Kasumi-1 (cell line): ENCODE measurements at regions not wholly inside any gene's neighbourhood (a gene's known extent, or its start where the extent isn't known, plus 50 kb on each side); places are given as distances from the start of the nearest gene placed in this dataset.
A peak's percentile ranks its signal among the peaks of the same experiment; 100 is the strongest.

Experiments
- DNase-seq, 2 experiments: peaks; one replicate each; lab custom pipeline; 2025; lab: John Stamatoyannopoulos, UW

DNA sequence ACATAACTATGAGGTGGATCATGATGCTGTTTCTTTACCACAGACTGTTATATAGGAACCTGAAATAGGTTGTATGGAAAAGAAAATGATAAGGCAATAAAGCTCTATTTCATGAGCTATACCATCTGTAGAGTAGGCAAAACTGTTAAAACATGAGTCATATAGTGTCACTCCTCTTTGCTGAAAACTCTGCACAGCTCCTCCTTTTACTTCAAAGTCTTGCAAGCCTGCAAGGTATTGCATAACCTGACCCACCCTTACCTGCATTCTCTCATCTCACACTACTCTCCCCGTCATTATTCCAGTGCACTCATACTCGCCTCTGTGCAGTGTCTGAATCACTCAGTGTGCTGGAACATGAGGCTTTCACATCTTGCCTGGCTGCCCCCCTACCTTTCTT is 790.1 kb downstream of the EFNA5 start:
- no peak for DNase-seq

DNA sequence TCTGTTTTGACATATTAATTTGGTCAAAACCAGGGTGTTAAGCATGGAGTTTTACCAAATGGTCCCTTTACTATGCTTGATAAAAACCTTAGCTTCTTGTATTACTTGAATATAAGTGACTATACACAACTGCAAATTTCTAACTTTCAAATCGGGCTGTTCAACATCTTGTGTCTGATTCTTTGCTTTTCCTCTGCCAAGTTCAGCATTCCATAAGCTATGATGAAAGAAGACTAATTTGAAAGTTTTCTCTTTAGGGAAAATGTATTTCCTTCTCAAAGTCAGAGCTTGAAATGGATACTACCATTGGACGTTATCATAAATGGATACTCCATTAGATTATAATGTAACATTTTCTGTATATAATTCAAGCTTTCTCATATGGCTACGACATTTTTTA is 792.9 kb downstream of the EFNA5 start:
- no peak for DNase-seq

DNA sequence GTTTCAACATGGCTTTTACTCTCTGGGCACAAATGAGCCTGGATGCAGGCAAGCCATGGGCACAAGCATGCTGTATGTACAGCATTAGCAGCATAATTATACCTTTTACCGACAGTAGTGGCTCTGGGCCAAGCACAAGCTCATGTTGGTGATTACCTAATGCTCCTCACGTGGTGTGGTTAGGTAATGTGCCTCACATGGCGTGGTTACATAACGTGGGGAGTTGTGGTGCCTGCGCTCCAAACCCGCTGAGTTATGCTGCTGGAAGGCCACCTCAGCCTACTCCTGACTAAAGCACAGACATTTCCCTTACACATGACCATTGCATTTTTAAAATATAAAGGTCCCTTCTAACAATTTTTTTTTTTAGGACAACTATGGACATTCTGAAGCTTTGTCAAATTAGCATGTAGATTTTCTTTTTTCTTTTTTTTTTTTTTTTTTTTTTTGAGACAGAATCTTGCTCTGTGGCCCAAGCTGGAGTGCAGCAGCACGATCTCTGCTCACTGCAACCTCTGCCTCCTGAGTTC is 794.0 kb downstream of the EFNA5 start:
- no peak for DNase-seq

DNA sequence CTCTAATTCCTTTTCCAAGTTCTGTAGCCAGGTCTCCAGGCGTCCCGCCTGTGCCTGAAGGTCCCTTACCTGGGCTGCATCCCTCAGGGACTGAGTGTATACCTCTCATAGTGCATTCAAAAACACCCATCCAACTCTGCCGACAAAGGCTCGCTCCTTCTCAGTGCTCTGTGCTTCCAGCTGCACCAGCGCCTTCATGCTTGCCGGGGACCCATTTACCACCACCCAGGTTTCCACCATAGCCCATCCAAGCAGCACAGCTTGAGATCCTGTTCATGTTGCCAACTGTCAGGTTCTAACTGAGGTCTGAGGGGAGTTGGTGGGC is 794.5 kb downstream of the EFNA5 start:
- DNase-seq, result no peak

DNA sequence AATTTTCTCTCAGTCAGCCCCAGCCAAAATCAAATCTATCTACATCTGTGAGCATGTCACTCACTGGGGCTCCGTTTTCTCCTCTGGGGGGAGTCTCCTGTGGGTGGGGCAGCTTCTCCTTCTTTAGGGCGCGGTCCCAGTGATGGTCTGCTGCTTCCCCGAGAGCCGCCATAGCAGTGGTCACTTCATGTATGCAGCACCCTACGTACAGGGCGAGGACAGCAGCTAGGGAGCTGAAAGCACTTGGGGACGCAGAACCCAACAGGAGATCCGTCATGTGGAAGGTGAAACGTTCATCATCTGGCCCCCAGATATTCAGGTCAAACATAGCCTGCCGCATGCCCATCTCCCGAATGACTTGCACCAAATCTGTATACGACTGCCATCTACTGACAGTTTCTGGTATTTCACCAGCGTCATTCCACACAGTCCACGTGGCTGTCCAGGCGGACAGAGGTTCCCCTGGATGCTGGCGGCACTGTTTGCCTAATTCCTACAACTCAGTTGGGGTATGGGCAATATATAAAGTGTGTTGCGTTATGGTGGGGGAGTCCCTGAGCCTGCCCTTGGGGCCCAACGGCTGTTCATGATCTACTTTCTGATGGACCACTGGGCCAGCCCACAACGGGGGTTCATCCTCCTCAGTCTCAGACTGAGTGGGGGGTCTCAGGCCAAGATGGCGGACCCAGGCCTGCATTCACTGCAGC is 795.0 kb downstream of the EFNA5 start:
- no peak for DNase-seq

DNA sequence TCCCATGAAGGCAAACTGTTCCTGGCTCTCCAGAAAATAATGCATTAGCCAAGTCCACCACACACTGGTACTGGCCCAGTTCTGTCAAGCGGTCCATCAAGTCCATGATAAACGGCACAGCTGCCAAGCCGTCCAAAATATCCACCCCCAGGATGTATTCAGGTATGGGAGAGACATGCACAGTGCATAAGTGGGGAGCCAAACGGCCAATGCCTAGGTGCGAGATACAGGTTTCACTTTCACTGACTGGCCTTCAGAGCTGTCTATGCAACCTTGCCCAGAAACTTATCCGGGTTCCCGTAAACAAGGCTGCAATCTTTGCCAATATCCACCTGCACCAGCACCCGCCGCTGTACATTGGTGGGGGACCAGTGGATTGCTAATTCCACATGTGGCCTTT is 795.8 kb downstream of the EFNA5 start:
- no peak for DNase-seq

DNA sequence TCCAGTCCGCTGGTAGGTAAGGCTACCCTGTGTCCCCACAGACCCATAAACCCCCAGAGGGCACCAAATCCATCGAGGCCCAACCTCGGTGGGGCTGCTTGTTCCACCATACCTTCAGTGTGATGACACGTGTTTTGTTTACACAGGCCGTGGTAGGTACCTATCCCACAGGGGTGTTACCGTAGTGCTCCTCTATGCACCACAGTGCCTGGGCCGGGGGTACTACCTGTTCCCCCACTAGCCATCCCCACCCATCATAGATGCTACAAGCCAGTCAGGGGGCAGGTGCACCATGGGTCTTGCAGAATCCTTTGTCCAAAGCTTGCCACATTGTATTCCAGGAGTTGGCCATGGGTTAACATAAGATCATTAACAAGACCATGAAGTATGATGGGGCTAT is 796.2 kb downstream of the EFNA5 start:
- no peak for DNase-seq

DNA sequence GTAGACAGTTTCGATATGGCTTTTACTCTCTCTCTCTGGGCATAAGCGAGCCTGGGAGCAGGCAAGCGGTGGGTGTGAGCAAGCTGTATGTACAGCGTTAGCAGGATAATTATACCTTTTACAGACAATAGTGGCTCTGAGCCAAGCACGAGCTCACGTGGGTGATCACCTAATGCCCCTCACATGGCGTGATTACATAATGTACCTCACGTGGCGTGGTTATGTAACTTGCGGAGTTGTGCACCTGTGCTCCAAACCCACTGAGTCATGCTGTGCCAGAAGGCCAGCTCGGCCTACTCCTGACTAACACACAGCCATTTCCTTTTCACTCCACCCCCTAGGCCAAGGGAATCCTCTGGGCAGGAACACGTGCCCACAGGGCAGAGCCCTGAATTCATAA is 797.2 kb downstream of the EFNA5 start:
- no peak for DNase-seq

DNA sequence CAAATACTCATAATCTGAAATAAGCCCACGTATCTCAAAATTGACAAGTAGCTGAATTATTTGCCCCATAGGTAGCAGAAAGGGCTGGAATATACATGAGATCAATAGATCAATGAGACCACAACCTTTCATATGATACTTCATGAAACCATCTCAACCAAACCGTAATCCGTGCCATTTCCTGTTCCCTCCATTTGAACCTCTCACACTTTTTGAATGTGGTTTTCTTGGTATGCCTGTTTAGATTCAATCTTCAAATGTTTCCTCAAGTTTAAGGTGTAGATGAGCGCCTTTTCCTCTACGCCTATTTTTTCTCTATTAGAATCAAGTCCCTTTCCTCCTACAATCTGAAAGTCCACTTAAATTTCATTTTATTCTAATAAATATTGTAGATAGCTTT is 805.5 kb downstream of the EFNA5 start:
- DNase-seq, result no peak

DNA sequence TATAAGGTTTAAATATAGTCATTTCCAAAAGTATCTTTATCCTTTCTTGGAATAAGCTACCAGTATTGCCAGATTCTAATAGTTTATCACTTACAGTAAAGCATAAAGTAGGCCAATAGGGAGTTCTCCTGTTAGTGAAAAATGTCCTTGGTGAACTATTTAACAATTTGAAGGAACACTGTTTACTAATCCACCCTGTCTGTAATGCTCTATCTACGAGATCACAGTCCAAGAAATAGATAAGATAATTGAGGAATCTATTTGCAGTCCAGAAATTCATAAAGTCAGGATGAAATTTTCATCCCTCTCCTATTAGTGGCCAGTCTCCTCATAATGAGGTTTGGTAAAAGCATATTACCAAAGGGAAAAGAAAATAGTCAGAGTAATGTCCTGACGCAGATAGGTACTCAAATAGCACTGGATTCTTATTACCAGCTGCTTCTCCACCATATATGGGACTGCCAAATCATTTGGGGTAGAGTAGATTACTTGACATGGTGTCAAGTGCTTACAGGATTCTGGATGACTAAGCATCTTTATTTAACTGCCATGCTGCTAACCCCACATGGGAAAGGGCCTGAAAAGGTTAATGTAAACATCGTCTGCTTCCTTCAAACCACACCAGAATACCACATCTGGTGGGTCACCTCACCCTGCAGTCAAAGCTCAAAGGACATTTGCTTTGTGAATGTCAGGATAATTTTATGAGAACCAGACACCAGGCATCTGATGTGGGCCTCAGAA is 808.1 kb downstream of the EFNA5 start:
- no peak for DNase-seq

DNA sequence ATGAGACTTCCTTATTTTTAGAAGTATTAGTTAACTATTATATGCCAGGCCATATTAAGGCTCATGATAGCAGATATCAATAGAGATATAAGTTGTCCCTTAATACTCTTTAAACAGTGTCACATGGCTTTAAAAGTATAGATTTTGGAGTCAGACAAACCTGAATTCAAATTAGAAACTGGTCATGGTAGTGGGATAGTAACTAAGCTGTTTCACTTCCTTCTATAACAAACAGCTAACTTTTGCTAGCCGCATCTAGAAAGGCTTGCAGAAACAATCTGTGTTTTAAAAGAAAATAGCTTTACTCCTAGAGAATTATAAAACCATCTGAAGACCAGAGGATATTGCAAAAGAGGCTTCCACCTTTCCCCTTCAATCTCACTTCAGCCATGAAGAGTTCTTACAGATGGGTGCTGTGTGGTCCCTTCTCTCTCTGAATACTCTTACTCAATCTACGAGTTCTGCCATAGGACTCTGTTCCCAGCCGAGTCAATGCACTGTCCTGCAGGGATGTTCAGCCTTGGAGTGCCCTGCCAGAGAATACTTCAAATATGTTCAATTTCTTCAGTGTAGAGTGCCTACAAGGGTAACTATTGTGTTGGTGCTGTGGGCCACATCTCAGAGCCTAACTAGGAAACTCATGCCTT is 810.2 kb downstream of the EFNA5 start:
- DNase-seq, result no peak

DNA sequence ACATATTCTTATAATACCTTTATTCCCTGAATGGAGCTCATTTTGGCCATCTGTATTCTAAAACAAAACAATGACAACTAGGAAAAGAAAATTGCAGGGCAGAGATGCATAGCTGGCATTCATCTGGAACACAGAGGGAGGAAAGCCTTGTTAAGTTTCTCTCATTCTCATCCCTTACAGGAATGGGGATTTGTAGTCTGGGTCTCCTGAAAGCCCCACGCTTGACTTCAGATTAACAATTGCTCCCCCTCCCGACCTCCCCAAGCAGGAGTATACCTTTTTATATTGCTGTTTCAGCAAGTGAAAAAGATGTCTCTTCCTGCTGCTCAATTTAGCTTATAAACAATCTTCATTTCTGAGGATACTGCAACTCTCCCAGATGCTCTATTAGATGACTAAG is 812.1 kb downstream of the EFNA5 start:
- DNase-seq, result no peak

DNA sequence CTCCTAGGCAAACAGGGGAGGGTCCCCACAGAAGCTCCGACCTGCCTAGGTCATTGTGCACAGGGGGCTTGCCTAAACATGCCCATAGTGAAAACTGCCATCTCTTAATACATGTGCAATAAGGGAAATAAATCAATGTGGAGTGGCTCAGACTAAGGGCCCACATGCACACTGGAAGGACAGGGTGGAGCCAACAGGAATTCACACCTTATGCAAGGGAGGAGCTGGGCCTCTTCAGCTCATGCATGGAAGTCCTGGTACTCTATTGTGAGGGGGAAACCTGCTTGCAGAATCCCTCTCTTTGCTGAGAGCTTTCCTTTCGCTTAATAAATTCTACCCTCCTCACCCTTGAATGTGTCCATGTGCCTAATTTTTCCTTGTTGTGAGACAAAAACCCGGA is 815.8 kb downstream of the EFNA5 start:
- no peak for DNase-seq

DNA sequence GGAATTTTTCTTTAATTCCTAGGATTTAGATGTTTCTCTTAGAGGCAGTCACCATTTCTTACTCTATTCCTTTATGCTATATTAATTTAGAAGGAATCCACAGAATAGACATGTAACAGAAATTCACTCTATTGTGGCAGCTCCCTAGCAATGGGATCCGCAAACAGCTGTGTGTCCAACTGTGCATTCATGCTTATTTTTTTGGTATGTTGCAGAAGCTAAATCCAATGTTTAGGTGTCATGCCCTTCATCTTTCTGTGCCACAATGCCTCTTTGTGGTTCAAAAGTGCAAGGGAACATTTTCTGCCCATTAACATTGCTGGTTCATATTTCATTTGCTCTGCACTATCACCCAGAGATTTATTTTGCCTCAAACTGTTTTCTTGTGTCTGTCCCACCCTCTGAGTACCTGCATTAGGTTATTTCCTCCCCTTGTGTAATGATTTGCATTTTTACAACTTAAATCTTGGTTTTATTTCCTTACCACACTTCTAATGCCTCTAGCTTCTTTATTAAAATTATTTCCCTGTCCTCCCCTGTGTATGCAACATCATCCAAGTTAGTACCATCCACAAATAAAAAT is 816.5 kb downstream of the EFNA5 start:
- DNase-seq, result no peak

DNA sequence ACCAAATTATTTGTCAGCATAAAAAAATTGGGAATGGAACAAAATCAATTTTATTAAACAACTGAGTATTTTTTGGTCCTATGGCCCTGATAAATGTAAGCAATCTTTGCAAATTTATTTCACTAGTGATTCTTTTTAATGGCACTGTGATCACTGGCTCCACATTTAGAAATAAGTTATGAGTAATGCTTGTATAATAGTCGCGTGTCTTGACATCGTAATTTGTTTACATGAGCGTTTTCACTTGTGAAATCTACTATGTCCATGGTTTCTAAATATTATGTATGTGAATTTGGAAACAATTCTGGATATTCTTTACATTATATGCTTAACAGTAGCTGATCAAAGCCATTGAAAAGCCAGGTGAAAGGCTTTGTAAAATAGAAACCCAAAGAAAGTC is 817.5 kb downstream of the EFNA5 start:
- no peak for DNase-seq

DNA sequence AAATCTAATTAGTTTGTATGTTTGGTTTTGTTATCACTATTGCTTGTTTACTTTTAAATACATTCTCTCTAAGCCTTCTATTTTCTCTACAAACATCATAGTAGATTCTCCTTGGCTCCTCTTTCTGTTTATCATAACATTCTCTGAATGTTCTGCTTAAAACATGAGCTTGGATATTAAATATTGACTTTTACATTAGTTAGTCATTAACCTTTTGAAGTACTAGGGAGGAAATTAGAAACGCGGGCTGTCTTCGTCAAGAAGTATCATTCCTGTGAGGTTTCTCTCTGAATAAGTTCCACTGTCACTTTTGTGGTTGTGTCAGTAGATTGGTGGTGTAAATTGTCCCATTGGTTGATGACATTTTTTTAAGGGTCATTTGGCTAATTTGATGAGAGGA is 821.5 kb downstream of the EFNA5 start:
- no peak for DNase-seq

DNA sequence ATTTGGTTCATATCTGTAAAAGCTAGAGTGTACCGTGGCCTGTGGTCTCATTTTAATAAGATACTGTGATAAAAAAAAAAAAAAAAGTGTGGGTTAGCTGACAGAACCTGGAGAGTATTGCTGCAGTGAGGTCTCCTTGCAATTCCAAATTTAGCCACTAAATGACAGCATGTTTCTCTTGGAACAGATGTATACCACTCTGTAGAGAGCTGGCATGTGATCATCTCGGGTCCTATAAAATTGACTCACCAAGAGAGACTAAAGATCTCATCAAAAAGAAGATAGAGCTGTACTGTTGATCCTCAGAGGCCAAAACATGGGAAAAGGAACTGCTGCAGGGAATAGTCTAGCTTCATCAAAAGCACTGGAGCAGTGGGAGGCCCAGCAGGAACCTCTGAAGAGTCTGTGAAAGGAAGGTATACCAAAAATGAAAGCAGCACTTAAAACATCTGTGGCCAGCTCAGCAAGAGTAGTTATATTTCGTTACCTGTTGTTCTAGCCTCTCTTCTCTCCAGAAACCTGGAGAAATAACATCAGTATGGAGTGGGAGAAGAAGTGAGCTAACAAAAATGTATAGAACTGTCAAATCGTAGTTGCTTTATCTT is 826.8 kb downstream of the EFNA5 start:
- peak; percentile 11 to 27 for DNase-seq

DNA sequence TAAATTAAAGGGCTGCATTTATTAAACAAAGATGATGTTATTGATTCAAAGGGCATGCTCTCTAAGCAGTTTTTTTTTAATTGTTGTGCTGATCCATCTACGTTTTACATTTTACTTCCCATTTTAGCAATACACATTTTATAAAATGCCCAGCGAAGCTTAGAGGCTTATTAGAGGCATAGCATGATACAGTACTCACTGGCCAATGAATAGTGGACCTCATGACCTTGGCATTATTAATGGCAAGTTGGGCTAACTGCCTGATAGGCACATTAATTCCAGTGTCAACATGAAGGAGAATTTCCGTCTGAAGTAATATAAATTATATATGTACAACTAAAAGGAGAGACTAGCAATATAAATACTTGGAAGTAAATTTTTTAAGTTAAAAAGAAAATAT is 837.2 kb downstream of the EFNA5 start:
- DNase-seq, result no peak

DNA sequence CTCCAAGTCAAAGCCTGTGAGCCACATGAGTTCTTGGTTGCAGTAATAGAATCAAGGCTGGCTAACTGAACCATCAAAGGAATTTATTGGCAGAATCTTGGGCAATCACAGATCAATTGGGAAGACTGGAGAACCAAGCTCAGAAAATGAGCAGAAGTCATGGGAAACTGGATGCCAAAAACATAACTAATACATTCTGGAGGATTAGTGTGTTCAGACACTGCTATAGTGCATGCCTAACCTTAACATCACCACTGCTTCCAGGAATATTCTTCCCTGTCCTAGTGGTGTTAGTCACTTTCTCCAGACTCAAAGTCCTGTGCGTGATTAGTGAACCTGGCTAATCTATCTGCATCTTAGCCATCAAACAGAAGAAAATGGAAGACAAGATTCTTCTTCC is 843.7 kb downstream of the EFNA5 start:
- DNase-seq, result no peak

DNA sequence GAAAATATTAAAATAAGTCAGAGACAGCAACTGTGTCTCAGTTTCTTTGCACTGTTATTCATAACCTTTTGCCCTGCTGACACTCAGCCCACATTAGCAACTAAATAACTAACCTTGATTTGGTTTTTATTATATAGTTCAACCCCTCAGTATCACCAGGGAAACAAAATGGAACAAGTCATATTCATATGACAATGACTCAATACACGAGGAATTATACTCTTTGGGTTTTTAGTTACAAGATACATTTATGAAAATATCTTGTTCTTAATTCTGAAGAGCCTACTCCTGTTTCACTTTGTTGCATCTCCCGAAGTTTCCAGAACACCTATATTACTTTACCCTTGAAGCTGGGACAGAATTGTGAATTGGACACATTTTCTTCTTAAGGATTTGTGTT is 845.4 kb downstream of the EFNA5 start:
- DNase-seq, result no peak

DNA sequence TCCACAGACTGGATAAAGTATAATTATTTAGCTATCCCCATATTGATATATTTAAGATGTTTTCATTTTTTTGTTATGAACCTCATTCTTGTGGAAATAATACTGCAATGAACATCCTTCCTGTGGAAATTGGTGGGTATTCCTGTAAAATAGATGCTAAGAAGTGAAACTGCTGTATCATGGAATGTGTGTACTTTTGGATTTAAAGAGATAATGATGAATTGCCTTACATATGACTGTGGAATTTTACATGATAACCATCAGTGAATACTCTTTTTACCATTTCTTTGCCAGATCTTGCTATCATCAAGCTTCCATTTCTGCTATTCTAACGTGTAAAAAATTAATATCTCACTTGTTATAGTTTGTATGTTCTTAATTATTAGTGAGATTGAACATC is 847.9 kb downstream of the EFNA5 start:
- DNase-seq, result no peak

DNA sequence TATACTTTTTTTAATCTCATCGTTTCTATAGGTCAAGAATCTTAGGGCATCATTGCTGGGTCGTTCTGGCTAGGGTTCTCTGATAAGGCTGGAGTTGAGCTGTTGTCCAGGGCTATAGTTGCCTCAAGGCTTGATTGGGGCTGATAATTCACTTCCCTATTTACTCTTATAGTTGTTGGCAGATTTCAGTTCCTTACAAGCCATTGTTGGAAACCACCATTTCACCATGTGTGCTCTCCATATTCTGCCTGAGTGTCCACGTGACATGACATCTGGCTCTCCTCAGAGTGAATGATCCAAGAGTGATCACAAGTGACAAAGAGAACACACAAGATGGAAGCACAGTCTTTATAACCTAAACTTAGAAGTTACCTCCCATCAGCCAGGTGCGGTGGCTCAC is 852.2 kb downstream of the EFNA5 start:
- no peak for DNase-seq

DNA sequence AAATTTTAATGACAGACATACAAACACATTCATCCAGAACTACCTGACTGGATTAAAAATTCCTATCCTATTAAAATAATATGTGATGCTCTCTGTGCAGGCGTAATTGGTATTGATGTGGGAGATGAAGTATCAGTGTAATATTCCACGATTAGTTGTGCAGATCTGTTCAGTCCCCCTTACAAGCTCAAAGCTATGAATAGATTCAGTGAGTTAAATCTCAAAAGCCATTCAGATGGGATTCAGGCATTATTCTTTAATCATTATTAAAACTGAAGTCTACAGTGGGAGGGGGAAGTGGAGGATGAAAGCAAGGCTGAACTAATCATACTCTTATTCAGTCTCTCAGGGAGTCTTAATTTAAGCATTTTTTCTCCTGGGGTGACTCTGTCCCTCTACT is 855.8 kb downstream of the EFNA5 start:
- no peak for DNase-seq
